ENCODE measurements at regions not wholly inside any gene's neighbourhood (a gene's known extent, or its start where the extent isn't known, plus 50 kb on each side); places are given as distances from the start of the nearest gene placed in this dataset.

- TF ChIP-seq POLR2A (IDR thresholded peaks at IDR 0.05) (no peak), POLR2AphosphoS5 (IDR thresholded peaks at IDR 0.05; ENCODE audit: insufficient read depth in 1 of 2, low read depth in 1 of 2) (no peak)
- TF ChIP-seq, protein P1, sequence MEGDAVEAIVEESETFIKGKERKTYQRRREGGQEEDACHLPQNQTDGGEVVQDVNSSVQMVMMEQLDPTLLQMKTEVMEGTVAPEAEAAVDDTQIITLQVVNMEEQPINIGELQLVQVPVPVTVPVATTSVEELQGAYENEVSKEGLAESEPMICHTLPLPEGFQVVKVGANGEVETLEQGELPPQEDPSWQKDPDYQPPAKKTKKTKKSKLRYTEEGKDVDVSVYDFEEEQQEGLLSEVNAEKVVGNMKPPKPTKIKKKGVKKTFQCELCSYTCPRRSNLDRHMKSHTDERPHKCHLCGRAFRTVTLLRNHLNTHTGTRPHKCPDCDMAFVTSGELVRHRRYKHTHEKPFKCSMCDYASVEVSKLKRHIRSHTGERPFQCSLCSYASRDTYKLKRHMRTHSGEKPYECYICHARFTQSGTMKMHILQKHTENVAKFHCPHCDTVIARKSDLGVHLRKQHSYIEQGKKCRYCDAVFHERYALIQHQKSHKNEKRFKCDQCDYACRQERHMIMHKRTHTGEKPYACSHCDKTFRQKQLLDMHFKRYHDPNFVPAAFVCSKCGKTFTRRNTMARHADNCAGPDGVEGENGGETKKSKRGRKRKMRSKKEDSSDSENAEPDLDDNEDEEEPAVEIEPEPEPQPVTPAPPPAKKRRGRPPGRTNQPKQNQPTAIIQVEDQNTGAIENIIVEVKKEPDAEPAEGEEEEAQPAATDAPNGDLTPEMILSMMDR (IDR thresholded peaks at IDR 0.05), result no peak
These were observed 1044.4 kb upstream of the MAP3K7 start for GRCh38 chr6:91631227-91631626.
